ENCODE measurements at regions not wholly inside any gene's neighbourhood (a gene's known extent, or its start where the extent isn't known, plus 50 kb on each side); places are given as distances from the start of the nearest gene placed in this dataset.
"Not testable (repeated sequence)": the region's sequence is repeated elsewhere in the genome, so short reads cannot be mapped to it uniquely, and the experiment has no call there.

DNA sequence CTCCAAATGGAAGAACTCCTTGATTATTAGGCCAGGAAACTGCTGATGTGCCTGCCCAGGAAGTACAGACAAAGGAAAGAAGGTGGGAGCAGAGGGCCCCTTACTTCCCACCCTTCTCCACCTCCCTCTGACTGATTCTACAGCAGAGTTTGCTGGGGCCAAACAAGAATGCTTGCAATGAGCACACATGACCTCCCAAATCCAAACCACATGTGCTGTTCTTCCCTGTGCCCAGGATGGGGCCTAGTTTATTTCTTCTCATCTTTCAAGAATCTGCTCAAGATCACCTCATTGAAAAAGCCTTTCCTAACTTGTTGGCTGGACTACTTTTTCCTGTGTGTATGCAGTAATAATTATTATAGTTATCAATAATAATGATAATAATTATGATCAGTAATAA lies 286.1 kb downstream of the RAB38 start:
- FAIRE-seq, result no peak
- DNase-seq (ENCODE audit: extremely low spot score, insufficient read length, low read depth), result no peak

DNA sequence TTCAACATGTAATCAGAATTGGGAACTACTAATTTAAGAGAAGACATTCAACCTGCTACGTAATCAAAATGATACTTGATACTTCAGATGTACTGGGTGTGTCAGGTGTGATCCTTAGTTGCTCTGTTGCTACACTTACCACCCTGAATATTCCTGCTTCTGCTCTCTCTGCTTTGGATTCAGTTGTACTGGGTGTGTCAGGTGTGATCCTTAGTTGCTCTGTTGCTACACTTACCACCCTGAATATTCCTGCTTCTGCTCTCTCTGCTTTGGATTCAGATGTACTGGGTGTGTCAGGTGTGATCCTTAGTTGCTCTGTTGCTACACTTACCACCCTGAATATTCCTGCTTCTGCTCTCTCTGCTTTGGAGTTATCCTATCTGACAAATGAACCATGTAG lies 290.2 kb downstream of the RAB38 start:
- not testable (repeated sequence) for FAIRE-seq; DNase-seq (ENCODE audit: extremely low spot score, insufficient read length, low read depth)

DNA sequence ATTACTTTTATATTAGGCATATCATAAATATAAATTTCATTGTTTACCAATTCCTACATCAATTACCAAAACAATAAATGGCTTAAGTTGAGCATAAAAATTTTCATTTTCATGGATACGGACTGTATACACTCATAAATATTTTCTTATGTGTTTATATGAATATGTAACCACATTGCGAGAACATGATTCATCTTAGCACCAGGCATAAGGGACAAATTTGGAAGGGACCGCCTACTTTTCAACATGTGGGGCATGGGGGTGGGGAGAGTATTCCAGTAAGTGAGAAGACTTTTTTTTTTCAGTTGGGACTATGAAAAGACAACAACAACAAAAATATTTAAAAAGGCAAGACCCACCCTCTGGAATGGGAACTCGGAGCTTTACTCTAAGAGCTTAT lies 296.1 kb downstream of the RAB38 start:
- no peak for FAIRE-seq
- DNase-seq (ENCODE audit: extremely low spot score, insufficient read length, low read depth), result no peak

- FAIRE-seq (no peak), DNase-seq (ENCODE audit: extremely low spot score, insufficient read length, low read depth) (no peak)
Observed at GRCh38 chr11:87878373-87878825, 296.8 kb downstream of the RAB38 start.

- DNase-seq (ENCODE audit: extremely low spot score, insufficient read length, low read depth) (no peak), FAIRE-seq (no peak)
Observed at GRCh38 chr11:87871056-87871455, 304.2 kb downstream of the RAB38 start.

DNA sequence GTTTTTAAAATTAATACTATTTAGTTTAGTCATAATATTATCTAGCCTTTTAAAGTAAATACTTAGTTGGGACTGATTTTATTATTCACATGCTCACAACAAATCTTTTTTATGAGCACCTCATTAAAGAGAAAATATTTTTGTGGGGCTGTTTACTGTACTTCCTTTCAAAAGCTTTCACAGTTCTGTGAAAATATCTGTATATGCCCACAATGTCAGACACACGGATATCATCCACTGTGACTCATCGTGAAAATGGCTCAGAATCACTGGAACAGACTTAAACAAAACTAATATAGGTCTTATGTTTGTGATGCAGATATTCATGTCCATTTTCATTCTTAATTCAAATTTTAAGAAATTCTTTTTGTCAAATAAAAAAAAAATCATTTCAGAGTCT lies 305.2 kb downstream of the RAB38 start:
- FAIRE-seq, result no peak
- DNase-seq (ENCODE audit: extremely low spot score, insufficient read length, low read depth), result no peak

- FAIRE-seq (no peak), DNase-seq (ENCODE audit: extremely low spot score, insufficient read length, low read depth) (no peak)
Observed at GRCh38 chr11:87866951-87867350, 308.3 kb downstream of the RAB38 start.

DNA sequence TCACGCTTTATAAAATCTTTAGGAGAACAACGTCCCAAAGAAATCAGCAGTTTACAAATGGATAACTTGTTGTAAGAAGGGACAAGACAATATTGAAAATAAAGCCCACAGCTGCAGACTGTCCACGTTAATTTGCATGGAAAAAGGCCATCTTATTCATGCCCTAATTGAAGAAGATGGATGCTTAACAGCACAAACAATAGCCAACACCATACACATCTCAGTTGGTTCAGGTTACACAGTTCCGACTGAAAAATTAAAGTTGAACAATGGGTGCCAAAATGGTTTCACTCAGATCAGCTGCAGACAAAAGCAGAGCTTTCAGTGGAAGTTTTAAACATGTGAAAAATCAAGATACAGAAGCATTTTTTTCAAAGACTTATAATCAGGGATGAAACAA lies 314.2 kb downstream of the RAB38 start:
- DNase-seq (ENCODE audit: extremely low spot score, insufficient read length, low read depth), result no peak

GRCh38 chr11:87859636-87860035 lies 315.6 kb downstream of the RAB38 start:
- FAIRE-seq (no peak), DNase-seq (ENCODE audit: extremely low spot score, insufficient read length, low read depth) (no peak)

More for the DNA sequence above, 314.2 kb downstream of the RAB38 start:
- no peak for FAIRE-seq

GRCh38 chr11:87851827-87852226 lies 323.4 kb downstream of the RAB38 start:
- FAIRE-seq (no peak), DNase-seq (ENCODE audit: extremely low spot score, insufficient read length, low read depth) (no peak)

GRCh38 chr11:87851234-87851633 lies 324.0 kb downstream of the RAB38 start:
- FAIRE-seq (no peak), DNase-seq (ENCODE audit: extremely low spot score, insufficient read length, low read depth) (no peak)

GRCh38 chr11:87849216-87849615 lies 326.0 kb downstream of the RAB38 start:
- no peak for DNase-seq (ENCODE audit: extremely low spot score, insufficient read length, low read depth)
- FAIRE-seq, result no peak

- FAIRE-seq, result no peak
- no peak for DNase-seq (ENCODE audit: extremely low spot score, insufficient read length, low read depth)
Observed at GRCh38 chr11:87840786-87841185, 334.5 kb downstream of the RAB38 start.

DNA sequence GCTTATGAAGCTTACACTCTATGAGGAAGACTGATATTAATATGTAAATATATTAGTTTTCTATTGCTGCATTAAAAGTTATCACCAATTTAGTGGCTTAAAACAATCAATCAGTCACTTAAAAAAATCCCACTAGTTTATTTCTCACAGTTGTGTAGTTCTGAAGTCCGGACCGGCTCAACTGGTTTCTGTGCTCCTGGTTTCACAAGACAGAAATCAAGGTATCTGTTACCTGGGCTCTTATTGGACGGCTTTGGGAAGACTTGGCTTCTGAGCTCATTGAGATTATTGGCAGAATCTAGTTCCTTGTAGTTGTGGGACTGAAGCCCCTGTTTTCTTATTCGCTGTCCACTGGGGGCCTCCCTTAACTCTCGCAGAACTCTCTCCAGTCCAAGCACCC lies 343.0 kb downstream of the RAB38 start:
- FAIRE-seq (no peak), DNase-seq (ENCODE audit: extremely low spot score, insufficient read length, low read depth) (no peak)

GRCh38 chr11:87820011-87820410 lies 355.2 kb downstream of the RAB38 start:
- FAIRE-seq (no peak), DNase-seq (ENCODE audit: extremely low spot score, insufficient read length, low read depth) (no peak)

DNA sequence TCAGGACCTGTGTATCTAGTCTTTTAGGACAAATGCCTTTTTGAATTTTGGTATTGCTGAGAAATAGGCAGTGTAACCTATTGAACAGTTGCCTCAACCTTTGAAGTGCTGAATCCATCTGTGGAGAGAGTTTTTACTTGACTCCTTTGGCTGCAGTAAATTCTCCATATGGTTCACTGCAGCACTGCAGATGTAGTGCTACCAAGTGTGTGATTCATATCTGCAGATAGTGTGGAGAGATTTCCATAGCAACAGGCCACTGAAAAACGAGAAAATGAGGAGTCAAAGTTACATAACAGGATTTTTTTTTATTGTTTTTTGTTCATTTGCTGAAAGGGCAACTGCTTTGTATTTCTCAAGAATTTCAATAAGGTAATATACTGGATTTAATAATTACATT lies 356.1 kb downstream of the RAB38 start:
- DNase-seq (ENCODE audit: extremely low spot score, insufficient read length, low read depth) (no peak), FAIRE-seq (no peak)

GRCh38 chr11:87812571-87813365 lies 362.5 kb downstream of the RAB38 start:
- DNase-seq (ENCODE audit: extremely low spot score, insufficient read length, low read depth) (no peak), FAIRE-seq (no peak)

DNA sequence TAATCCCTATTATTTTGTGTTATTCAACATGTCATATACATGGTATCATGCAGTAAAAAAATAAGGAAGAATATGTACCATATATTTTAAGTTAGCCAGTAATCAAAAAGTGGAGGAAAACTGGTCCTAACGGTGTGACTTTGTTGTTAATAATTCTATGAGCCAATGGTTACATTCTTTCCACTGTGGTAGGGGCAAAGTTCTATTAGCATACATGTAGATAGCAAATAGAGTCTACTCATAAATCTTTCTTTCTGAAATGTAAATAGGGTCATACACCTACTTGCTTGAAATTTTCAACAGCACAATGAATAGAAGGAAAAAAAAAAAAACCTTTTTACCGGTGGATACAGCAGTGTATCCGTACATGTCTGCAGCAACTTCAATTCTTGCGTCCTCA lies 364.8 kb downstream of the RAB38 start:
- FAIRE-seq (no peak), DNase-seq (ENCODE audit: extremely low spot score, insufficient read length, low read depth) (no peak)

DNA sequence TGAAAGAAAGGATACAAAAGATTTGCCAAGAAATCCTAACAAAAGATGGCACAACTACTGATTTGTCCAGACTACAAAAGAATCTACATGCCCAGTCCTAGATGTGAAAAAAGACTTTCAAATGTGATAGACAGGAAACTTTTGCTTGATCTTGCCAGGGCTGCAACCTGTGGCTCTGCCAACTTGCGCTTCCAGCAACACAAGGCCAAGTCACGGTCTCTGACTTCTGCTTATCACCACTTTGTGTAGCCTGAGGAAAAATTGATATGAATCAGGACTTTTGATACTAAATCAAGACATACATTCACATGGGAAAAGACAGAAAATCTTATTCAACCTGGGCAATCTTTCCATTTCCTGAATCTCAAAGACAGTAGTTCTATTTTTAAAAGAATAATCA lies 366.0 kb downstream of the RAB38 start:
- FAIRE-seq (no peak), DNase-seq (ENCODE audit: extremely low spot score, insufficient read length, low read depth) (no peak)

DNA sequence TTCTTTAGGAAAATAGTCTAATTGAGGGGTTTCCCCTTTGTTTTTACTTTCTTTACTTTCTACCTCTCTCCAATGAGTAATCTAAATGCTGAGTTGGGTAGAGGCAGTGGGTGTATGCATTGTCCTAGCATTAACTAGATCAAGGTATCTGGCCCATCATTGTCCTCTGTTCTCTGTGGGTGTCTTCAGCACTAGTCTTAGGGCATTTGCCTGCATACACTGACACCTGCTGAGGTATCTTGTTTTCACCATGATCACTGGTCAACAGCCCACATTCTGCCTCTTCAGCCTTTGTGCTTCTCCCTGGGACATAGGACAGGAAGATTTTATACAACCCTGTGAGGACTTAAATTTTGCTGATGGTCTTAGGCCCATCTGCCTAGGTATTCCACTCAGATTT lies 371.1 kb downstream of the RAB38 start:
- FAIRE-seq (no peak), DNase-seq (ENCODE audit: extremely low spot score, insufficient read length, low read depth) (no peak)

DNA sequence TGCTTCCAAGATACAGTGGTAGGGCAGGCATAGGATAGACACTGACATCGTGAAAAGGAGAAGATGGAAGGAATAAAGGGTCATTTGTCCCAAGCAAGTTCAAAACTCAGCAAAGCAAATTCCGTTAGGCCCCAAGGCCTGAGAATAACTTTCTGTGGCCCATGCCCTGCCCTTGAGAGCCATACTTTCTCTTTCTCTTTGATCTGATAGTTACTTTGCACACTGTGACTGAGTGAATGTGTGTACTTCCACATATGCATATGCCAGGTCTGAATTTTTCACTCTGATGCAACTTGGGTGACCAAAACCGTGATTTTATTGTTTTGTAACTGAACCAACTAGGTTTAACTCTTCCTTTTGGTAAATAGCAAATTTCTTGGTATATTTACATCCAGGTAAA lies 371.5 kb downstream of the RAB38 start:
- no peak for DNase-seq (ENCODE audit: extremely low spot score, insufficient read length, low read depth)
- FAIRE-seq, result no peak

DNA sequence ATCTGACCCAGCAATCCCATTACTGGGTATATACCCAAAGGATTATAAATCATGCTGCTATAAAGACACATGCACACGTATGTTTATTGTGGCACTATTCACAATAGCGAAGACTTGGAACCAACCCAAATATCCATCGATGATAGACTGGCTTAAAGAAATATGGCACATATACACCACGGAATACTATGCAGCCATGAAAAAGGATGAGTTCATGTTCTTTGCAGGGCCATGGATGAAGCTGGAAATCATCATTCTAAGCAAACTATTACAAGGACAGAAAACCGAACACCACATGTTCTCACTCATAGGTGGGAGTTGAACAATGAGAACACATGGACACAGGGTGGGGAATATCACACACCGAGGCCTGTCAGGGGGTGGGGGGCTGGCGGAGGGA lies 390.4 kb downstream of the RAB38 start:
- DNase-seq (ENCODE audit: extremely low spot score, insufficient read length, low read depth); FAIRE-seq: not testable (repeated sequence)

Measured in GM18507 (cell line).